ENCODE measurements at regions not wholly inside any gene's neighbourhood (a gene's known extent, or its start where the extent isn't known, plus 50 kb on each side); places are given as distances from the start of the nearest gene placed in this dataset.
"Not testable (repeated sequence)": the region's sequence is repeated elsewhere in the genome, so short reads cannot be mapped to it uniquely, and the experiment has no call there.

DNA sequence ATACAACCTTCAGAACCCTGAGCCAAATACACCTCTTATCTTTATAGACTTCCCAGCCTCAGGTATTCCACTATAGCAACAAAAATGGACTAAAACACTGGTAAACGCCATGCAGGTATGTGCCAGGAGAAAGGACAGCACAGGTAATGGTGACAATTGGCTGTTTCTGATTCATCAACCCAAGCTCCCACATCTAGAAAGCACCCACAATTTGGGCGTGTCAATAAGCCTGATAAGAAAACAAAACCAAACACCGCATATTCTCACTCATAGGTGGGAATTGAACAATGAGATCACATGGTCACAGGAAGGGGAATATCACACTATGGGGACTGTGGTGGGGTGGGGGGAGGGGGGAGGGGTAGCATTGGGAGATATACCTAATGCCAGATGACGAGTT lies 348.5 kb downstream of the GADD45G start:
- not testable (repeated sequence) for TF ChIP-seq POLR2A (IDR thresholded peaks at IDR 0.05; ENCODE audit: control extremely low read depth in 1 of 2, low read depth in 2 of 2, low read length in 2 of 2); NANOG (IDR thresholded peaks at IDR 0.05; ENCODE audit: insufficient read depth, low read depth, low read length, poor library complexity, severe bottlenecking); CHD1 (IDR thresholded peaks at IDR 0.05; ENCODE audit: low read depth, low read length); CTCF (IDR thresholded peaks at IDR 0.05; ENCODE audit: control extremely low read depth in 1 of 3, insufficient read depth in 1 of 3, low read depth in 1 of 3, low read length in 3 of 3); POLR2AphosphoS5 (IDR thresholded peaks at IDR 0.05; ENCODE audit: low read depth, low read length); JUND (IDR thresholded peaks at IDR 0.05; ENCODE audit: low read length); BRCA1 (IDR thresholded peaks at IDR 0.05; ENCODE audit: low read depth, low read length); MAX (IDR thresholded peaks at IDR 0.05); RAD21 (IDR thresholded peaks at IDR 0.05 in 1 of 2, conservative IDR thresholded peaks at IDR 0.05 in 1 of 2; ENCODE audit: low read depth in 2 of 2, low read length in 2 of 2)

All from H1 (cell line).